Stimulated activated CD8-positive, alpha-beta memory T cell treated with anti-CD3 and anti-CD28 coated beads, Interleukin-2, amount 100 ng/mL, for 48 hours (primary cell): ENCODE measurements at regions not wholly inside any gene's neighbourhood (a gene's known extent, or its start where the extent isn't known, plus 50 kb on each side); places are given as distances from the start of the nearest gene placed in this dataset.

Experiments
- DNase-seq, 2 donors: peaks; one replicate each; pipeline ENCODE4 v3.0.0-alpha.2; 2020; ENCODE audit warnings: low read depth in 2 of 2

DNA sequence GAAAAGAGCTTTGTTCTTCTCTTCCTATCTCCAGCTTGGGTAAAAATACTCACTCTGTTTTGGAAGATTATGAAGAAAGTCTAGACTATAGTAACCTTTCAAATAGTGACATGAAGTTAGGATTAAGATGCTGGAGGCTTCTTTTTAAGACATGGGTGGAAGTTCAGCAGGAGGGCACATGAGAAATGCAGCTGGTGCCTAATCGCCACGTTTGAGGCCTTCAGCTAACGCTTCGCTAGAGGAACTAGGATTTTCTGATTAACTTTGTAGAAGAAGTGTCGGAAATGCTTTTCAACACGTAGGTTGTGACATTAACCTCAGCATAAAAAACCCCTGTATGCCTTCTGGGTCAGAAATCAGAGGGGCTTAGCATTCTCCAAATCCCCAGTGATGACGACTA is 348.1 kb upstream of the MAP3K7 start:
- no peak for DNase-seq

DNA sequence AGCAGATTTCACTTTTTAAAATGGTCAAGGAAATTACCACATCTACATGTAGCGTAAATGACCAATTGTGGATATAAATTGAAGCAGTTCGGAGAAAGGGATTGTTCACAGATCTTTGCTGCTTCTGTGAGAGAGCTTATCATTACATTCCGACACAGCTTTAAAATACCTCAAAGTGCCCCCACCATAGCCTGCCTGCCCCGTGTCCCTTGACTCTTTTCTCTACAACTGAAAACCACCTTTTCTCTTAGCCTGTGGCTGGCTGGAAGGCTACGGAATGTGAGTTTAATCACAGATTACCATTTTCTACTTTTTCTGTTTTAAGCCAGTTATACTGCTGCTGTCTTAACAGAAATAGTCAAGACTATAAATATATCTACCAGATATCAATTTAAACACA is 347.2 kb upstream of the MAP3K7 start:
- no peak for DNase-seq

DNA sequence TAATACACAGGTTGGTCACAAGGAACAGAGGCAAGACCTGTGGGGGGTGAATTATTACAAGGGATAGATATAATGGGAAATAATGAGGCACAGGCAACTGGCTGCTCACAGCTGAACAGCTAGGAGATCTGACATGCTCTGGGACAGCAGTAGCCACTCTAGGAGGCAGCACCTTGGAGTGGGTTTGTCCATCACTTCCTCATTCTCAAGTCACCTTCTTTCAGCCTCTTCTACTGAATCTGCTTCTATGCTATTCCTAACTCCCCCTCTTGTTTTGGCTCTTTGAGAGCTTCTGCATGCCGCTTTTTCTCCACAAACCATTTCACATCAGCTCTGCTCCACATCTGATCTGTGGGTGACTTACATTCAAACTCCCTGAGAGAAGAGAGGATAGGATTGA is 345.5 kb upstream of the MAP3K7 start:
- no peak for DNase-seq

DNA sequence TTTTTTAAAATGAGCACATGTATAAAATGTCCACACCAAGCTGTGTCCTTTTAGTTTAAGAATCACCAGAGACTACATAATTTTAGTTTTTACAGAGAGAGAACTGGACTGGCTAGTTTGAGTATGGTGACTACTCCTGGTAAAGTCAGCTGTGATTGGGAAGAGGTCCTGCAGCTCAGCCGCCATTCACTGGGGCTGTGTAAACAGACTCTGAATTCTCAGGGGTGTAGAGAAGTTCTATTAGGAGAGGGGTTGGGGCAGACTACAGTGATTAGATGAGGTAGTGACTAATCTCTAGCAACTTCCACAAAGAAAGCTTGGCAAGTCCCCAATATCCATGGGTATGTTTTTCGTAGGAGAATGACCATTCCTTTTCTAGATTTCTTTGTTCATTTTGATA is 341.2 kb upstream of the MAP3K7 start:
- no peak for DNase-seq

DNA sequence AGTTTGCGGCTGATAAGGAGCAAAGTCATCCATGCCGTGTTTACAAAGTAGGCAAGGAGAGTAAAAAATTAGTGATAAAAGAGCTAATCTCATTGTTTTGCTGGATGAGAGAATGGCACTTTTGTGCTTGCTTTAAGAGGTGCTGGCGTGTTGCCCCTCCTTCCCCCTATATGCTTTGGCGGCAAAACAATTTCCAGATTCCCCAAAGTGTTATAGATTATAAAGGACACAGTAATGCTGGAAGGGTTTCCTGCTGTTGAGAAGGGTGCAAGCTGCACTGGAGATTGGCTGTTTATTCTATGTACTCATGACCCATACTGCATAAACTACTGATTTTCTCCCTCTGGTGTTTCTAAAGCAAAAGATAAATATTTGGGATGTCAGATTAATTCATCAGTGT is 338.9 kb upstream of the MAP3K7 start:
- no peak for DNase-seq

DNA sequence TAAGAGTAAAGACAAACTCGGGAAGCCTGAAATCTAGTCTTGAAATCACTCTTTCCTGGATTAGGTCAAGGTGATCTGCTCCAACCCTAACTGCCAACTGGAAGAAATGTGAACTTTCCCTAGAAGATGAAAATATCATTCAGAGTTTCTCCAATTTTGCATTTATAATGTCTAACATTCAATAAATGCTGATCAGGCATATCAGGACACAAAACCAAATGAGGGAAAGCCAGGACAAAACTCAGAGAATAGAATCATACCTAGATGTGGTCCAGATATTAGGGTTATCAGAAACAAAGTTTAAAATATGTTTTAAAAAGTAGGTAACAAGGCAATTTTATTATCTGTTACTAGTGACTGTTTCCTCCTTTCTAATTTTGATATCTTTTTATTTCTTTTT is 335.5 kb upstream of the MAP3K7 start:
- DNase-seq, result no peak

DNA sequence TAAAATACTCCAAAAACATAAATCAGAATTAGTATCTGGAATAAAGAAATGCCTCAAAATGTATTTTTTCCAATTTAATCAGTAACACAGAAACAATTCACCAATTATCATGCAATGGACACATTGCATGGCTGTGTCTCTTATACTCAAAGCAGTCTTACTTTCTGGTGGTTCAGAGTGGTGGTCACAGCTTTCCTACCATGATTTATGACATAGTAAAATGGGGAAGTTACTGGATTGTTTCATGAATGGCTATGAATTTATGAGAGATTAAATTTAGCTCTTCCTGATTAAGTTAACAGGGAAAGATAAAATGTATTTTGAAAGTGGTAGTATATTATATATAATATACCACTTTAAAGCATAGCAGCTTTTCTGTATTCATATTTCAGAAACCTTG is 331.5 kb upstream of the MAP3K7 start:
- no peak for DNase-seq

DNA sequence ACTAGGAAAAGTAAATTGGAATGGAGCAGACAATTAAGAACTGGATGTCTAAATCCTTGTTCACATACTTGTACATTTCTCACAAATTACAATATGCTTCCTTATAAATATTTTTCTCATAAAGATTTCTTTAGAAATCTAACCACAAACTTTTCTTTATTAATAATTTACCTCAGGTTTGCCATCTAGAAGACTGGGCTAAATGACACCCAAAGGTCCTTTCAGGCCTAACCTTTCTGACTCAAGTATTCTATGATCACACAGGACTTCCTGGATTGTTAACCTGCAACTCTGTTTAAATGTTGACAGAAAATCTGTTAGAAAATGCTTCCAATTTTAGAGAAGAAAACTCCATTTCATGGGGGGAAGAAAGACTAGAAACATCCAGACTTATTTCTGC is 330.5 kb upstream of the MAP3K7 start:
- DNase-seq, result no peak

DNA sequence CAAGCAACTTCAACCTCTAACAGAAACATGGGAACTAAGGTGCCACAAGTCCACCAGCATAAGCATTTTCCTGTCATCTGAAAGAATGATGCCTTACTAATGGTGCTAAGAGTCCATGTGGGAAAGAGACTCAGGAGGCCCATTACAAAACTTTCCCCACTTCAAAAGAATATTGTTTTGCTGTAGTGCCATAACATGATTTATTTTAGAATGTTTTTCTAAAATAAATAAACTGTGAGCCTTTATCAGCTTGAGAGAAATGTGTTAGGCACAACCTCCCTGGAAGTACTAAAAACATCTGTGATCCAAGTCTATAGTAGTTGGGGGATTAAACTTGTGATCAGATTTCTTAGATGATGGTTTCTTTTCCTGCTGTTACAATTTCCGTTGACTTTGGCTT is 330.1 kb upstream of the MAP3K7 start:
- DNase-seq, result no peak

DNA sequence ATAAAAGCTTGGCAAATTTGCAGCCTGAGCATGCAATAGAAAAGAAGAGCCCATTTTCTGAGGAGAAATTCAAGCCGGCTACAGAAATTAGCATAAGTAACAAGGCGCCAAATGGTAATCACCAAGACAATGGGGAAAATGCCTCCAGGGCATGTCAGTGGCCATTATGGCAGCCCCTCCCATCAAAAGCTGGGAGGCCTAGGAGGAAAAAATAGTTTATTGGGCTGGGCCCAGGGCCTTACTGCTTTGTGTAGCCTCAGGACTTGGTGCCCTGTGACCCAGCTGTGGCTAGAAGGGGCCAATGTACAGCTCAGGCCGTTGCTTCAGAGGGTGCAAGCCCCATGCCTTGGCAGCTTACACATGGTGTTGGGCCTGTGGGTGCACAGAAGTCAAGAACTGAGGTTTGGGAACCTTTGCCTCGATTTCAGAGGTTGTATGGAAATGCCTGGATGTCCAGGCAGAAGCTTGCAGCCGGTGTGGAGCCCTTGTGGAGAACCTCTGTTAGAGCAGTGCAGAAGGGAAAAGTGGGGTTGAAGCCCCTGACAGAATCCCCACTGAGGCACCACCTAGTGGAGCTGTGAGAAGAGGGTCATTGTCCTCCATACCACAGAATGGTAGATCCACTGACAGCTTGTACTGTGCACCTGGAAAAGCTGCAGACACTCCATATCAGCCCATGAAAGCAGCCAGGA is 328.5 kb upstream of the MAP3K7 start:
- no peak for DNase-seq

DNA sequence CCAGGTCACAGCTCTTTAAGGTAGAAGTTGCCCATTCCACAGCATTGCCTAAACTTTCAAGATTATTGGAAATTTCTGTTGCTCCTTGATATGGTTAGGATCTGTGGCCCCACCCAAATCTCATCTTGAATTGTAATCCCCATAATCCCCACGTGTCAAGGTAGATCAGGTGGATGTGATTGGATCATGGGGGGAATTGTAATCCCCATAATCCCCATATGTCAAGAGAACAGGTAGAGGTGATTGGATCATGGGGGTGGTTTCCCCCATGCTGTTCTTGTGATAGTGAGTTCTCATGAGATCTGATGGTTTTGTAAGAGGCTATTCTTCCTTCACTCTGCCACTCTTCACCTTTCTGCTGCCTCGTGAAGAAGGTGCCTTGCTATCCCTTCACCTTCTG is 327.4 kb upstream of the MAP3K7 start:
- DNase-seq, result no peak

DNA sequence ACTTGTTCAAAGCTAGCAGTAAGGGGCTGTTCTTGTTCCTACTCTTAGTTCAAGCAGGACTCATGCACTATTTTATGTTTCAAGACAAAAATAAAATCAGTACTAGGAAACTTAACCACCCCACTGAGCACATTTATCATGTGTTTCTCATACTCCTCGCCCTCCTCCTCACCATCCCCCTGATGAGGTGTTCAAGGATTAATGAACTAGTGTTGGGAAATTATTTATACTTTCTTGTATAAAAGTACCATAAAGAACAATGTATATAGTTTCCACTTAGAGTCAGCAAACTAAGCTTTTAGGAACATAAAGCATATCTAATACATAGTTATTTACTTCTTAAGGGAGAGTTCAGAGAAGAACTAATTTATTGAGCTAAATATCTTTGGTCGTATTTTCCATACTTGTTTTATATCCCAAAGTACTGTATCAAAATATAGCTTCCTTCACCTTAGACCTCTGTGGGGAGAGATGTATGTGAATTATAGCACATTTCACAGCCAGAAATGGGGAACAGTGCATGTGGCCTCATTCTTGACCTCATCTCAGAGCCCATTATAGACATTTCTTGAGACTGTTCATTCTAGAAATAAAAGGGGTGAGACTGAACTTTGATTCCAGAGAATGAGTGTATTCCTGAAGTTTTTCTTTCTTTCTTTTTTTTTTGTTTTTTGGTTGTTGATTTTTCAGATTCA is 326.5 kb upstream of the MAP3K7 start:
- DNase-seq, result no peak

DNA sequence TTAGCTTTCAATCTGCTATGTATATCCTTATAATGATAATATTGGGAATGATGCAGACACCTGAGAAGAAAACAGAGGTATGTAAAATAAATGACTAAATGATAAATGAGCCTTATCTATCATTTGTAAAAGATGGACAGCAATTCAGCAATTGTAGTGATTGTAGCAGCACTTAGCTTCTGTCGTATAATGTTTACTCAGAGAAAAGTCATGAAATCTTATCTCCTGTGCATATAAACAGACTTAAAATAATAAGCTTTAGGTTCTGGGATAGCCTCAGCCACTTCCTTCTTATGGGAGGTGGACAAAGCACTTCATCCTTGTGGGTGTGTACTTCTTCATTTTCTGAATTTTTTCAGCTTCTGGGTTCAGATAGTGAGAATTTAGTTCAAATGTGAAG is 324.8 kb upstream of the MAP3K7 start:
- no peak for DNase-seq

DNA sequence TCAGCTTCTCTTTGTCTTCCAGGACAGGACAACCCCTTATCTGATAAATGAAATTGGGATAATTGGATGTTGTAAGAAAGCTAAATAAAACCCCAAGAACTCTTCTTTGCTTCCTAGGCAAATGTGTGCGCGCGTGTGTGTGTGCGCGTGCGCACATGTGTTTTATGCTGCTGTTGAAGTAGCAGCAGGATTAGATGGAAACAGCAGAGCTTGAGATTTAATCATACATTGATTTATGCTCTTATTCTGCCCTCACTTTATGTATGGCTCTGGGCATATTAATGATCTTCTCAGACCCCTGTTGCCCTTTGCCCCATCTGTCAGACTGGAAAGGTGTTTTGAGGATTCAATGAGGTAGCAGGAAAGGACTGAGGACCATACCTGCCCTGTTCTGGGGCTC is 324.0 kb upstream of the MAP3K7 start:
- no peak for DNase-seq

DNA sequence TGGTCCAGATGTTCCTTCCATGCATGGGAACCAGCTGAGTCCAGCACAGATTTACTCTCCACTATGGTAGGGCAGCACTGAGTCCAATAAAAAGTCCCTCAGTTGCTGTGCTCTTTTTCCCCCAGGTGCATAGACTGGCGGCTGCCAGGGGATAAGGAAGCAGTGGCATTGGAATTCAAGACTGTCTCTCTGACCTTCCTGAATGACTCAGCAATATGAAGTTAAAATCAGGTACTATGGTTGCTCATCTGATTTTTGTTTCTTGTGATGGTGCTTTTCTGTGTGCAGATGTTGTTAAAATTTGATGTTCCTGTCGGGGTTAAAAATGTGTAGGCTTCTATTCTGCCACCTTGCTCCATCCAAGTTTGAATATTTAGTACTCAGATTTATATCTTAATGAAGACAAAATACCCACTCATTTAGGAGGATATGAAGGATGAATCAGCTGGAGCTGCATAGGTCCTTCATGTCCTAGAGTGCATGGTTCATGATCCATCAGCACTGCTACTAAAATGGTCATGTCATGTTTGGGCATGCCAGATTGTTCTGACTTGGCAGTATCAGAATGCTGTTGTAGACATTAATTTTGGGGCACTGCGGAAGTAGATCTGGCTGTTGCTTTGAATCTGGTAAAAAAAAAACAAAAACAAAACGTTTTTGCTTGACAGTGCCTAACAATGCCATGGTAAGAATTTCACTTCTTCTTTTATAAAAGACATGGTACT is 321.2 kb upstream of the MAP3K7 start:
- no peak for DNase-seq

DNA sequence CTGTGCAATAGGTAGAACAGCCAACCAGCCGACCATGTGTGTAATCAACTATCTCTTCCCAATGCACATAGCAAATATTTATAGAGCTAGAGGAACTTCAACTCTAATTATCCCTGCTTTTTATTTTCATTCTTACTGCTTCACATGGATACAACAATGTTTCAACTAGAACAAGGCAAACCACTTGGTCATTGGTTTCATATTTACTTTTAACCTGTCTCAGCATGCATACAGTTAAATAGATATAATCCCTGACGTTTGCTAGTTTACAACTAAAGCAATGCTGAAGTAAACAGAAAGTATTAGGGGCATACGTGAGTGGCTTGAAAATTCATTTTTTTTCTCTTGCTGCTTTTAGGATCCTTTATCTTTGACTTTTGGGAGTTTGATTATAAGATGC is 318.5 kb upstream of the MAP3K7 start:
- no peak for DNase-seq

DNA sequence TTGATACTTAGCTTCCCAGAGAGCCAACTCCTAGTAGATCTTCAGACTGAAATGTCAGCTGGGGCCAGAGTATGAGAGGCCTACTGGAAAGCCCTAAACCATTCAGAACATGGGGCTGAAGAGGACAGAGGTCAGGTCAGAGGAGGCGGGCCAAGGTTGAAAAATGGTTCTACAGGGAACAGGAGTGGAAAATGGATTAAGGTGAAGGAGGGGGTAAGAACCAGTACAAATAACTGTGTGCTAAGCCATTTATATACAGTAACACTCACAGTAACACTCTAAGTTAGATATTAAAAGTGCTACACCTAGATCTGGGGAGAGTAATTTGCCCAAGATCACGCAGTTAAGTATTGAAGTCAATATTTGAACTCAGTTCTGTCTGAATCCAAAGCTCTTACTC is 313.2 kb upstream of the MAP3K7 start:
- DNase-seq, result no peak

DNA sequence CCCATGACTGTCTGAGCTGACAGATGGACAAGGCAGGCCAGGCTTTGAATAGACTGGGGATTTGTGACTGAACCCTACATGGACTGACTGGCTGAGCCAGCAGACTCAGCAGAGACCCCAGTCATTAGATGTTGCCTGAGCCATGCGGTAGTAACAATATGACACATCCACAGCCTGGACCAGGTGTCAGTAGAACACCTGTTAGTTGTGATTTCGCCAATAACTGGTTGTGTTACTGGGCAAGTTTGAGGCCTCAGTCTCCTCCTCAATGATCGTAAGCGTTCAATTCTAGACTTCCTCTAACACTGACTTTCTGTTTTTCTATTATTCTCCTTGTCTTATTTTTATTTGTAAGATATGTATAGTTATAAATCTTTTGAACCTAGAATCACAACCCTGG is 311.9 kb upstream of the MAP3K7 start:
- no peak for DNase-seq

DNA sequence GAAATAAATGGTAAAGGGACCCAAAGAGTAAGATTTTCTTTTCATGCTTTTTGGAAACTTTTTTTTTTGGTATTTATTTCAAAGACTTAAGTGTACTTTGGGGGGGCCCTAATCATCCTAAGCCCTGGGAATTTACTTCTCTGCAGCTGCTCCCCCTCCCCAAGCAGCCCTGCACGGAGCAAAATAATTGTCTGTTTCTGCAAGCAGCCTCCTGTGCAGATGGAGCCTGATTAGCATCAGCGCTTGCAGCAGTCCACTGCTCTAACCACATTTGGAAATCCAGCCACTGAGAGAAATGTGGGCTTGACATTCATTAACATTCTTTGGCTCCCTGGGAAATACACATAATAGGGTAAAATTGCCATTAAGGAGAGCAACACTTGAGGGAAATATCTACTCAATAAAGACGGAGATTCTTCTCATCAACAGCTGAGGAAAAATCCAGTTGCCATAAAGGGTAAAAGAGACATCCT is 309.2 kb upstream of the MAP3K7 start:
- DNase-seq, result no peak

DNA sequence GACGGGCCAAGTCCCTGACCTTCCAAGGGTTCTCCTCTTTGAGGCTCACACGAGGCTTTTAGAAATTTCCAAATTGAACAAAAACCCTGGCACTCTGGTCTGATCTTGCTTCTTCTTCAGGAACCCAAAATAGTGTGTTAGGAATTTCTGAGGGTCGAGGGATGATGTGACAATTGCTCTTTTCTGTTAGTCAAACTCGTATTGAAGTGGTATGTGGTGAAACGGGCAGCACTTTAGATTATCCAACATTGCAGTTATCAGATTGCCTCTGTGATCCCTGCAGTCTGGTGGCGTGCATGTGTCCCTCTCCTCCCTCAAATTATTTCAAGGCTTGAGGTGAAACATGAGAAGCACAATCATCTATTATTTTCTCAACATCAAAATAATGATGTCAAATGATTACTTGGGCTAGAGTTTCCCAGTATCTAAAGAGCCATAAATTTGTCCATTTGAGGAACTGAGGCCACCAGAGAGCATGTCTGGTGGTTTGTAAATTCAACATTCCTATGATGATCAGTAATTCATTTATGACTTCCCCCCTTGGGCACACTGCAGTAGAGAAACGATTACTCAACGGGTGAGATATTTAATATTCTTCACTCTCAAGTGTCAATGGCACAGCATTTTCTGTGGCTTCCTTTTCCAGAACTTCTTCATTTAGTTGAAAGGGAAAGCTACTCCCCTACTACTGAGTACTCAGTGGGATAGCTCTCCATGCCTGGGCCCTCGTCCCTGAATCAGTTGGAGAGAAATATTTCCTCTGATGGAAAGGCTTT is 308.6 kb upstream of the MAP3K7 start:
- no peak for DNase-seq

DNA sequence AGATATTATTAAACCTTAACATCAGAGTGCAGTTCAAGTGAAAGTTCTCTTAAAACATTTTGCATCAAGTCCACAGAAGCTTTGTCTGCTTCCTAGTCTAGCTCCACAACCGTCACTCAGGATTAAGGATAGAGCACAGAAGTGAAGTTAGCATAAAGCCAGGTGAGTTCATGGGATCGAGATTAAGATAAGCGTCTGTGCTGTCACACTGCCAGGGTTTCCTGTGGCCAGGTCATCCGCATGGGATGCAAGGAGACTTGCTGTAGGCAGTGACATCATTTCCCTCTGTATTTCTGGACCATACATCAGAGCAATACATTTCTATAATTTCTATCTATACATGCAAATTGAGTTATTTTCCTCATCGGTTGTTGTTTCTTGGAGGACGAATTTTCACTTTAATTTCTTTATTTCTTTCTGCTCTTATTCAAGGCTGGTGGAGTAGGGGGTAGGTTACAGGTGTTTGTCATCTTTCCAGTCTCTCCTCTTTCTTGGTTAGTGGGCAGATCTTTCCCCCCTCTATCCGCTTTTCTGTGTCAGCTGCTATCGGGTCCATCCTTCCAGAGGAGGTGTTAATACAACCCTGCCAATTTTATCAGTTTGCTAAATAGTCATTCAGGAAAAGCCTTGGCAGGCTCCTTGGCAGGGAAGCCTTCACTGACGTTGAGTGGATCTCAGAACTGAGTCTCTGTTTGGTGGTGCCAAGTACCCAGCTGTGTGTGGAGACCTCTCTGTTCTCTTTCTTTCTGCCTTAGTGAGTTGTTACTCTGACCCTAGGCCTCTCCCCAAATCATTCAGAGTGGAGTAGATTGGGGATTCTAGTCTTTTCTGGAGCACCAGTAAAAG is 307.6 kb upstream of the MAP3K7 start:
- no peak for DNase-seq
